ENCODE measurements at regions not wholly inside any gene's neighbourhood (a gene's known extent, or its start where the extent isn't known, plus 50 kb on each side); places are given as distances from the start of the nearest gene placed in this dataset.
A peak's percentile ranks its signal among the peaks of the same experiment; 100 is the strongest.

DNA sequence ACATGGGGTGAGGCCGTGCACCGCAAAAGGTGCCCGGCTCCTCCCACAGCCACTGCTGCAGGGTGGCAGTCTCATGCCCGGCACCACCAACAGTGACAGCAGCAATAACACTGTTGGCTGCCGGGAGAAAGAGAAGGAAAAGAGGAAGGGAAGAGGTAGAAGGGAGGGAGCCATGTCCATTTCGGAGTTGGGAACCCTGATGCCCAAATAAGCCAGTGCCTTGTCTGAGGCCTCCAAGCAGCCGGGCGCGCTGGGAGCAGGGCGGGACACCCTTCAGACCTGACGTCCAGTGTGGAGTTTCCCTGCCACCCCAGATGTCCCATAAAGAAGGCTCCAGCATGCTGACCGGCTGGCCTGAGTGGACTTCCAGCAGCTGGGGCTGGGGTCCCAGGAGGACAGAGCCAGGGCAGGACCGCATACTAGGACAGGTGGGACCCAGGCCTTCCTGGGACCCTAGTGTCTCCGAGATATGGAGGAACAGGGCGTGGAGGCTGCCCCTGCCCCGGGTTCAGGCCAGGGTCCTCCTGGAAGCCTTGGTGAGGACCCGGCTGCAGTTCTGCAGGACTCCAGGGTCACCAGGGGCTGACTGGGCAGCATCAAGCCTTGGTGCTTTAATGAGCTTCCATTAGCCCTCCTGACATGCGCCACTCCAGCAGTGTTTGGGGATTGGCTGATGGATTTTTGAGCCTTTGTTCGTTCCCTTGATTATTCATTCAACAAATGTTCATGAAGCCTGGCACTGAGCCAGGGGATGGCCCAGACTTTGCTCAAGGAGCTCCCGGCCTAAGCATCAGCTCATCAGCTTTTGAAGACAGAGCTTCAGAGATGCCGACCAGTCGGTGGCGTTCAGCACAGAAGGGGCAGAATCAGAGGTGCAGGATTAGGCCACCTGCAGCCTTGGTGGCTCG lies 223.6 kb upstream of the CIBAR2 start:
- H3K36me3 ChIP-seq (replicated peaks), result no peaks in the 10 kb centered on the region
- no peak overlapping the region for H3K4me3 ChIP-seq (ENCODE audit: low read depth, low read length)
- in situ Hi-C loops (cut with HindIII; ENCODE audit: low pct_ligation_motif_present, low sequenced_read_pairs), result no loop called here
- H3K27me3 ChIP-seq (replicated peaks), result no peaks in the 10 kb centered on the region
- TF ChIP-seq, protein P1, sequence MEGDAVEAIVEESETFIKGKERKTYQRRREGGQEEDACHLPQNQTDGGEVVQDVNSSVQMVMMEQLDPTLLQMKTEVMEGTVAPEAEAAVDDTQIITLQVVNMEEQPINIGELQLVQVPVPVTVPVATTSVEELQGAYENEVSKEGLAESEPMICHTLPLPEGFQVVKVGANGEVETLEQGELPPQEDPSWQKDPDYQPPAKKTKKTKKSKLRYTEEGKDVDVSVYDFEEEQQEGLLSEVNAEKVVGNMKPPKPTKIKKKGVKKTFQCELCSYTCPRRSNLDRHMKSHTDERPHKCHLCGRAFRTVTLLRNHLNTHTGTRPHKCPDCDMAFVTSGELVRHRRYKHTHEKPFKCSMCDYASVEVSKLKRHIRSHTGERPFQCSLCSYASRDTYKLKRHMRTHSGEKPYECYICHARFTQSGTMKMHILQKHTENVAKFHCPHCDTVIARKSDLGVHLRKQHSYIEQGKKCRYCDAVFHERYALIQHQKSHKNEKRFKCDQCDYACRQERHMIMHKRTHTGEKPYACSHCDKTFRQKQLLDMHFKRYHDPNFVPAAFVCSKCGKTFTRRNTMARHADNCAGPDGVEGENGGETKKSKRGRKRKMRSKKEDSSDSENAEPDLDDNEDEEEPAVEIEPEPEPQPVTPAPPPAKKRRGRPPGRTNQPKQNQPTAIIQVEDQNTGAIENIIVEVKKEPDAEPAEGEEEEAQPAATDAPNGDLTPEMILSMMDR (IDR thresholded peaks at IDR 0.05; ENCODE audit: low read depth, low read length, missing control alignments), result no peak
- H3K27ac ChIP-seq, result no peak overlapping the region
- DNase-seq, result peak; percentile 58

DNA sequence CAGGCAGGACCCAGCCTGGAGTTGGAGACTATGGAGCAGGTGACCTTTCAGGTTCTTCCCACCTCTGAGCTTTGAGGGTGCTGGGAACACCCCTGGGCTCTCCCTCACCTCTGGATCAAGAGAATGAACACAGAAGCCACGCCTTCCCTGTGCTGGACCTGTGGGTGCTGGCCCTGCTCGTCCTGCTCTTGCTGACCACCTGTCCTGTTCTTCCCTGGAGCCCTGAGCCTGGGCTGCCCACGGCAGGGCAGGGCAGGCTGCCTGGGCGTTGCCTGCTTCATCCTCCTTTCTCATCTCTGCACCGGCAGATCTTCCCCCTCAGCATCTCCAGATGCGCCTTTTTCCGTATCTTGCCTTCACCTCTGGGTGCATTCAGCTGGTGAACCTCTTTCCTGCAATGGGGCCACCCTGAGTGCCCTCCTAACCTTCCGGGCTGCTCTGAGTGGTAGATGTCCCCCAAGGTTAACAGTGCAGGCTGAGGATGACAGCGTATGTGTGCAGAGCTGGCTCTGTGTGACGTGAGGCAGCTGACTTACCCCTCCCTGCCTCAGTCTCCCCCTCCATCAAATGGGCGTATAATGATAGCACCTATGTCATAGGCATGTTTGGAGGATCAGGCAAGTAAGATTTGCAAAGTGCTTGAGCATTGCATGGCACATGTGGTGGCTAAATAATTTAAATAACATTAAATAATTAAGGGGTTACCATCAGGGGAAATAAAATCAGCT lies 225.8 kb upstream of the CIBAR2 start:
- H3K27me3 ChIP-seq (replicated peaks), result no peaks in the 10 kb centered on the region
- no peak overlapping the region for H3K27ac ChIP-seq
- H3K36me3 ChIP-seq (replicated peaks), result no peaks in the 10 kb centered on the region
- TF ChIP-seq, protein P1 (IDR thresholded peaks at IDR 0.05; ENCODE audit: low read depth, low read length, missing control alignments), result no peak
- no peak for DNase-seq
- in situ Hi-C loops (cut with HindIII; ENCODE audit: low pct_ligation_motif_present, low sequenced_read_pairs), result no loop called here
- no peak overlapping the region for H3K4me3 ChIP-seq (ENCODE audit: low read depth, low read length)

DNA sequence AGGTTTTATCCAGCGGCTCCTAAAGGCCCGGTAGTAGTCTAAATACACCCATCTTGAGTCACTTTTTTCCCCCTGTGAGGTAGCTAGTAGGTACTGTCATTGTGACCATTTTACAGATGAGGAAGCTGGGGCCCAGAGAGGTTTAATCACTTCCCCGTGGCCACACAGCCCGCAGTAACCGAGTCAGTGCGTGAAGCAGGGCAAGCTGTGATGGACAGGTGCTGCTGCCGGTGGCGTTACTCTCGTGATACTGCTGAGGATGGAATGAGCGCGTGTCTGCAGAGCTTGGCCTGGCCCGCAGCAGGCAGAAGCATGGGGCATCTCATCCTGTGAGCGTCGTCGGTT lies 226.3 kb upstream of the CIBAR2 start:
- in situ Hi-C loops (cut with HindIII; ENCODE audit: low pct_ligation_motif_present, low sequenced_read_pairs), result no loop called here

DNA sequence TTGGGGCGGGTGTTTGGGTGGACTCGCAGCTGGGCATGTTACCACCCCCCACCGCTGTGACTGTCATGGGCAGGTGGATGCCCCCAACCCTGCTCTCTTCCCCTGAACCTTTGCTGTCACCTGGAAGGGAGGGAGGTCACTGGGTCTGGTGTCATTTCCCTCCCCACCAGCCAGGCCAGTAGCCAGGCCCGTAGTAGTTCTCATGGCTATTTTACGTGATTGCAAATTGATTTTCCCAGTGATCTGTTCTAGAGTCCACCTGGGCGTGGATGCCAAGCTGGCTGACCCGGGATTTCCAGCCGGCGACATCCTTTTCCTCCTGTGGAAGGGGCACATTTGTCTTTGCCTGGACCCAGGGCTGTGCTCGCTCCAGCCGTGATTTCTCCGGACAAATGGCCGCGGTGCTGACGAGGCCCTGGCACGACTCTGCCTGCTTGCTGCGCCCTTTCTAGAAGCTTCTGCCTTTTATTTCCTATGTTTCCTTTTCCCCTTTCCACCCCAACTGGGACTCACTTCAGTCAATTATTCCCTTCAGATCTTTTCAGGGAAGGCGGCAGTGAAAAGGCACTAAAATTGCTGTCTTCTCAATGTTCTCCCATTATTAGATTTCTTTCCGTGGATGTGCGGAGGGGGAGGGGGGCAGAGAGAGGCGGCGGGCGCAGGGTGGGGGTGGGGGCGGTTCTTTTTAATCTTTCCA lies 226.9 kb upstream of the CIBAR2 start:
- Histone ChIP-seq H3K4me3 (ENCODE audit: low read depth, low read length) (no peak overlapping the region), H3K36me3 (replicated peaks) (no peaks in the 10 kb centered on the region), H3K27me3 (replicated peaks) (no peaks in the 10 kb centered on the region), H3K27ac (no peak overlapping the region)
- TF ChIP-seq, protein P1 (IDR thresholded peaks at IDR 0.05; ENCODE audit: low read depth, low read length, missing control alignments), result no peak
- in situ Hi-C loops (cut with HindIII; ENCODE audit: low pct_ligation_motif_present, low sequenced_read_pairs), result no loop called here
- no peak for DNase-seq

More for the DNA sequence above, 226.3 kb upstream of the CIBAR2 start:
- no peak overlapping the region for H3K4me3 ChIP-seq (ENCODE audit: low read depth, low read length)
- DNase-seq, result no peak
- TF ChIP-seq, protein P1 (IDR thresholded peaks at IDR 0.05; ENCODE audit: low read depth, low read length, missing control alignments), result no peak
- no peaks in the 10 kb centered on the region for H3K36me3 ChIP-seq (replicated peaks)
- H3K27ac ChIP-seq, result no peak overlapping the region
- no peaks in the 10 kb centered on the region for H3K27me3 ChIP-seq (replicated peaks)

DNA sequence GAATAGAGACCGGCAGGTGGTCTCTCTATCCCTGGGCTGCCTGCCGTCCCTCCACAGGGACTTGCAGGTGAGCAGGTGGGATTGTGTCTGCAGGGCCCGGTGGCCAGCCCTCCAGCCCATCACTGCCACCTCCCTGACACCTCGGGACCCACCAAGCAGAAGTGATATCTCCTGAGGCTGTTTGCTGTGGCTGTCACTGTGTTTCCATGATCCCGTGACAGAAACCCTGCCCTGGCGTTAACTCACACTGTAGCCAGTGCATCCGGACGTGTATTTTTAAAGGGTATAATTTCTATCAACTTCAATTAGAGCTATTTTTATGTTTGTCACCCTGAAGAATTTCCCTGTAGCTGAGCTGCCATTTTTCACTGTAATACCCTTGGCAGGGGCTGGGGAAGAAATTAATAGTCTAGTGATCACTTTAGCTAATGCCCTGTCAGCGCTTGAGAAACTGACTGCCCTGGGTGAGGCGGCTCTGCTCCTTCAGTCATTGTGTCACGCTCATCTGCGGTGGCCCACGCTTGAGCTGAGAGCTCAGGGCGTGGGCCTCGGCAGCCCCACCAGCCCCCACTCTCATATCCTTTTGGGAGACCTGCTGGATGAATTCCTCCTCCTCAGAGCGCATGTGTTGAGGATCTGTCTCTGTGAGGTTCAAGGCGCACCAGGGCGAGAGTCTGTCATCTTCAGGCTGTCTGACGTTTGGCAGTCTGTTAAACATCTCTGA lies 229.9 kb upstream of the CIBAR2 start:
- H3K27ac ChIP-seq, result no peak overlapping the region
- no peaks in the 10 kb centered on the region for H3K36me3 ChIP-seq (replicated peaks)
- in situ Hi-C loops (cut with HindIII; ENCODE audit: low pct_ligation_motif_present, low sequenced_read_pairs), result no loop called here
- H3K27me3 ChIP-seq (replicated peaks), result no peaks in the 10 kb centered on the region
- no peak for DNase-seq
- no peak overlapping the region for H3K4me3 ChIP-seq (ENCODE audit: low read depth, low read length)
- TF ChIP-seq, protein P1 (IDR thresholded peaks at IDR 0.05; ENCODE audit: low read depth, low read length, missing control alignments), result no peak
